Endodermal cell (in vitro differentiated cells): ENCODE measurements at regions not wholly inside any gene's neighbourhood (a gene's known extent, or its start where the extent isn't known, plus 50 kb on each side); places are given as distances from the start of the nearest gene placed in this dataset.

Source experiments
- DNase-seq: peaks from one replicate; pipeline ENCODE4 v3.0.0-alpha.2; 2017
- H3K27ac ChIP-seq: 2 replicates; pipeline ENCODE4 v1.5.1; 2013; ENCODE audit warnings: mild to moderate bottlenecking, low read depth, low read length, moderate library complexity
- H3K27me3 ChIP-seq: 2 replicates; pipeline ENCODE4 v1.6.1; 2013; ENCODE audit warnings: mild to moderate bottlenecking, low read length, moderate library complexity; ENCODE audit not compliant: insufficient read depth, control insufficient read depth, poor library complexity, severe bottlenecking
- H3K36me3 ChIP-seq: 2 replicates; pipeline ENCODE4 v1.7.0; 2013; ENCODE audit warnings: mild to moderate bottlenecking, low read length, moderate library complexity; ENCODE audit not compliant: control insufficient read depth, insufficient read depth
- H3K4me1 ChIP-seq: one replicate; pipeline ENCODE4 v1.7.0; 2013; ENCODE audit warnings: low read length; ENCODE audit not compliant: control insufficient read depth, insufficient read depth
- H3K4me3 ChIP-seq: 2 replicates; pipeline ENCODE4 v1.5.1; 2013; ENCODE audit warnings: mild to moderate bottlenecking, low read length, moderate library complexity
- H3K9ac ChIP-seq: 2 replicates; pipeline ENCODE4 v1.6.1; 2013; ENCODE audit warnings: mild to moderate bottlenecking, low read length, moderate library complexity; ENCODE audit not compliant: poor library complexity, severe bottlenecking; ENCODE audit errors: extremely low read depth
- H3K9me3 ChIP-seq: 2 replicates; pipeline ENCODE4 v1.6.1; 2013; ENCODE audit warnings: mild to moderate bottlenecking, low read length, moderate library complexity; ENCODE audit not compliant: control insufficient read depth
- H3K27ac Mint-ChIP-seq: 2 replicates; pipeline ENCODE4 v1.8.0; 2020; ENCODE audit warnings: mixed read lengths
- H3K27me3 Mint-ChIP-seq: 2 replicates; pipeline ENCODE4 v1.8.0; 2021; ENCODE audit warnings: mild to moderate bottlenecking, mixed read lengths; ENCODE audit not compliant: insufficient read depth
- H3K36me3 Mint-ChIP-seq: 2 replicates; pipeline ENCODE4 v1.8.0; 2020; ENCODE audit warnings: low read depth, mixed read lengths
- H3K4me1 Mint-ChIP-seq: 2 replicates; pipeline ENCODE4 v1.8.0; 2020; ENCODE audit warnings: mixed read lengths
- H3K4me3 Mint-ChIP-seq: 2 replicates; pipeline ENCODE4 v1.8.0; 2020; ENCODE audit warnings: mild to moderate bottlenecking, moderate library complexity, mixed read lengths
- H3K9me3 Mint-ChIP-seq: 2 replicates; pipeline ENCODE4 v1.8.0; 2020; ENCODE audit warnings: mild to moderate bottlenecking, mixed read lengths
- CTCF ChIP-seq: fragments of 200-600 bp; sonication (generic); conservative IDR thresholded peaks from 2 replicates; pipeline ENCODE4 v1.5.0; 2021; ENCODE audit warnings: antibody characterized with exemption, mild to moderate bottlenecking
- WGBS, 2 experiments: methylation state at CpG; one replicate each; pipeline versions ENCODE4 v1.1.5 to v1.1.7; 2013; ENCODE audit warnings: missing lambda C conversion rate in 2 of 2, mixed read lengths in 1 of 2; ENCODE audit not compliant: insufficient coverage in 1 of 2, insufficient read length in 1 of 2; 5-methylcytosine and 5-hydroxymethylcytosine counted together

- Histone ChIP-seq H3K9me3 (no peaks in the 10 kb centered on the region), H3K4me1 (no peaks in the 10 kb centered on the region), H3K27ac (no peak overlapping the region), H3K36me3 (no peaks in the 10 kb centered on the region), H3K27me3 (no peaks in the 10 kb centered on the region), H3K4me3 (no peak overlapping the region), H3K9ac (no peak overlapping the region)
- no peak for TF ChIP-seq CTCF
- Mint-ChIP-seq H3K9me3 (no peaks in the 10 kb centered on the region), H3K27me3 (no peaks in the 10 kb centered on the region), H3K36me3 (no peaks in the 10 kb centered on the region), H3K27ac (no peak overlapping the region), H3K4me1 (no peaks in the 10 kb centered on the region), H3K4me3 (no peak overlapping the region)
- DNase-seq: no peak
- 74 to 86% methylated on average over 1 to 2 of the region's 2 CpGs for WGBS, 2 experiments
Measured at GRCh38 chr4:36737691-36738090, 456.3 kb downstream of the DTHD1 start.

- H3K27me3 Mint-ChIP-seq: no peaks in the 10 kb centered on the region
- H3K4me1 Mint-ChIP-seq: no peaks in the 10 kb centered on the region
- Histone ChIP-seq H3K36me3 (no peaks in the 10 kb centered on the region), H3K4me3 (no peak overlapping the region), H3K4me1 (no peaks in the 10 kb centered on the region), H3K27me3 (no peaks in the 10 kb centered on the region), H3K27ac (no peak overlapping the region), H3K9ac (no peak overlapping the region), H3K9me3 (no peaks in the 10 kb centered on the region)
- H3K4me3 Mint-ChIP-seq: no peak overlapping the region
- no peak overlapping the region for H3K27ac Mint-ChIP-seq
- 84 to 86% methylated on average over 1 to 6 of the region's 6 CpGs for WGBS, 2 experiments
- no peaks in the 10 kb centered on the region for H3K9me3 Mint-ChIP-seq
- H3K36me3 Mint-ChIP-seq: no peaks in the 10 kb centered on the region
- DNase-seq: no peak
- no peak for TF ChIP-seq CTCF
Measured at GRCh38 chr4:36740796-36741310, 459.4 kb downstream of the DTHD1 start.

GRCh38 chr4:36747277-36748129 is 466.1 kb downstream of the DTHD1 start:
- TF ChIP-seq CTCF: peak; percentile 17
- Mint-ChIP-seq H3K27me3 (no peaks in the 10 kb centered on the region), H3K36me3 (no peaks in the 10 kb centered on the region), H3K4me3 (no peak overlapping the region), H3K4me1 (no peaks in the 10 kb centered on the region), H3K9me3 (no peaks in the 10 kb centered on the region), H3K27ac (no peak overlapping the region)
- H3K27ac ChIP-seq: no peak overlapping the region
- no peaks in the 10 kb centered on the region for H3K9me3 ChIP-seq
- no peaks in the 10 kb centered on the region for H3K27me3 ChIP-seq
- no peaks in the 10 kb centered on the region for H3K4me1 ChIP-seq
- no peaks in the 10 kb centered on the region for H3K36me3 ChIP-seq
- DNase-seq: peak; percentile 84
- H3K9ac ChIP-seq: no peak overlapping the region
- WGBS, 2 experiments: 88 to 93% methylated on average over 3 to 16 of the region's 16 CpGs
- no peak overlapping the region for H3K4me3 ChIP-seq
